HG02798 (cell line): ENCODE measurements at regions not wholly inside any gene's neighbourhood (a gene's known extent, or its start where the extent isn't known, plus 50 kb on each side); places are given as distances from the start of the nearest gene placed in this dataset.
A peak's percentile ranks its signal among the peaks of the same experiment; 100 is the strongest.

Experiments
- ATAC-seq: cut with Tn5 transposase; IDR thresholded peaks from one replicate; pipeline ENCODE4 v1.9.1; 2021; ENCODE audit warnings: mild to moderate bottlenecking; ENCODE audit not compliant: unreplicated experiment, poor library complexity

GRCh38 chr2:200013906-200014305 lies 58.5 kb downstream of the MAIP1 start:
- ATAC-seq, result no peak

GRCh38 chr2:200021449-200022114 lies 66.2 kb downstream of the MAIP1 start:
- peak; percentile 87 for ATAC-seq

GRCh38 chr2:200022511-200022910 lies 67.1 kb downstream of the MAIP1 start:
- no peak for ATAC-seq

GRCh38 chr2:200023570-200023969 lies 68.2 kb downstream of the MAIP1 start:
- no peak for ATAC-seq

GRCh38 chr2:200025717-200026116 lies 70.3 kb downstream of the MAIP1 start:
- no peak for ATAC-seq

- no peak for ATAC-seq
These were observed 71.2 kb downstream of the MAIP1 start for GRCh38 chr2:200026332-200027230.

- ATAC-seq, result no peak
These were observed 73.6 kb downstream of the MAIP1 start for GRCh38 chr2:200028998-200029397.

- no peak for ATAC-seq
These were observed 77.5 kb downstream of the MAIP1 start for GRCh38 chr2:200032895-200033294.

GRCh38 chr2:200033929-200034328 lies 78.5 kb downstream of the MAIP1 start:
- ATAC-seq, result no peak

- no peak for ATAC-seq
These were observed 79.4 kb downstream of the MAIP1 start for GRCh38 chr2:200034816-200035215.

GRCh38 chr2:200039724-200040650 lies 84.6 kb downstream of the MAIP1 start:
- no peak for ATAC-seq

GRCh38 chr2:200040831-200041230 lies 85.4 kb downstream of the MAIP1 start:
- no peak for ATAC-seq

GRCh38 chr2:200041639-200042038 lies 86.3 kb downstream of the MAIP1 start:
- no peak for ATAC-seq

GRCh38 chr2:200042102-200042735 lies 86.8 kb downstream of the MAIP1 start:
- ATAC-seq, result no peak

- no peak for ATAC-seq
These were observed 87.6 kb downstream of the MAIP1 start for GRCh38 chr2:200042944-200043343.

- ATAC-seq, result no peak
These were observed 89.1 kb downstream of the MAIP1 start for GRCh38 chr2:200044453-200044852.

- no peak for ATAC-seq
These were observed 93.0 kb downstream of the MAIP1 start for GRCh38 chr2:200048421-200048820.

- no peak for ATAC-seq
These were observed 93.7 kb downstream of the MAIP1 start for GRCh38 chr2:200049086-200049485.

- no peak for ATAC-seq
These were observed 95.7 kb downstream of the MAIP1 start for GRCh38 chr2:200050921-200051610.

GRCh38 chr2:200051611-200051945 lies 96.2 kb downstream of the MAIP1 start:
- no peak for ATAC-seq
